Pancreas (tissue), 10 donors: ENCODE measurements at regions not wholly inside any gene's neighbourhood (a gene's known extent, or its start where the extent isn't known, plus 50 kb on each side); places are given as distances from the start of the nearest gene placed in this dataset.

Experiments used
- ATAC-seq, 4 donors: fragments of 200-7000 bp; cut with Tn5 transposase; one replicate each; pipeline versions ENCODE4 v1.8.0 to v1.9.1; 2020; ENCODE audit warnings: mild to moderate bottlenecking in 4 of 4, moderate library complexity in 4 of 4
- DNase-seq, 6 donors: peaks; one replicate each; pipeline ENCODE4 v3.0.0-alpha.2; 2020
- FAIRE-seq: peaks from 2 replicates; lab custom pipeline; 2012; peaks lifted over from hg19 to GRCh38; lab: Jason Lieb, UNC
- H3K27ac ChIP-seq, 4 donors: fragments of 200-600 bp; sonication (generic); 1 replicate in 3 of 4; 2 replicates in 1 of 4; pipeline versions ENCODE4 v1.5.0 to v1.8.0; 2020
- H3K27me3 ChIP-seq, 4 donors: fragments of 200-600 bp; one replicate each; pipeline ENCODE4 v1.8.0; 2021
- H3K36me3 ChIP-seq, 3 donors: fragments of 200-600 bp; sonication (generic) in 1 of 3; one replicate each; pipeline versions ENCODE4 v1.5.0 to v1.8.0; 2020 to 2021
- H3K4me1 ChIP-seq, 3 donors: fragments of 200-600 bp; one replicate each; pipeline ENCODE4 v1.8.0; 2021
- H3K4me3 ChIP-seq, 4 donors: fragments of 200-600 bp; sonication (generic) in 2 of 4; one replicate each; pipeline versions ENCODE4 v1.5.0 to v1.8.0; 2020 to 2021
- H3K9me3 ChIP-seq, 4 donors: fragments of 200-600 bp; one replicate each; pipeline ENCODE4 v1.8.0; 2021
- WGBS, 2 donors: extraction: QIAGEN DNeasy Blood & Tissue Kit; methylation state at CpG; one replicate each; pipeline ENCODE4 v1.1.7; 2013; 5-methylcytosine and 5-hydroxymethylcytosine counted together
- intact Hi-C, 3 donors: fragments of 100-400 bp; cut with DNase I; formaldehyde crosslinking; loops; one replicate each; pipeline versions ENCODE4 v1.11.1 to v1.14.2; 2022
- TF ChIP-seq, protein P1 (sequence below), 4 donors: fragments of 200-600 bp; sonication (generic) in 3 of 4; IDR thresholded peaks; one replicate each; pipeline versions ENCODE4 v1.5.0 to v1.8.0; 2021; ENCODE audit warnings: antibody characterized with exemption in 4 of 4
- donor health status: healthy with polysubstance abuse.
- donor health status: DM: no; HTN: no; CAD: no; lungs with moderate emphysema.
- donor health status: DM: no; HTN: no; CAD: no.
- donor health status: control.
- donor health status: control.
- donor health status: Bipolar disorder and iron deficiency.
- donor health status: DM: yes; HTN: yes; CAD: no.
- donor health status: DM: no; HTN: no; CAD: no.
- donor health status: DM: no; HTN: no; CAD: no.
- donor health status: DM: yes; HTN: yes; CAD: no.

- FAIRE-seq (peak; percentile 80), DNase-seq (peak in 1 of 6 donors; percentile 23), ATAC-seq (peak in 2 of 4 donors; percentile 3 to 15)
- H3K27ac ChIP-seq, result no peak overlapping the region
- peaks cover under 1 to 19% (median 17%) of the 10 kb centered on the region in 3 donors for H3K4me1 ChIP-seq
- TF ChIP-seq, protein P1, sequence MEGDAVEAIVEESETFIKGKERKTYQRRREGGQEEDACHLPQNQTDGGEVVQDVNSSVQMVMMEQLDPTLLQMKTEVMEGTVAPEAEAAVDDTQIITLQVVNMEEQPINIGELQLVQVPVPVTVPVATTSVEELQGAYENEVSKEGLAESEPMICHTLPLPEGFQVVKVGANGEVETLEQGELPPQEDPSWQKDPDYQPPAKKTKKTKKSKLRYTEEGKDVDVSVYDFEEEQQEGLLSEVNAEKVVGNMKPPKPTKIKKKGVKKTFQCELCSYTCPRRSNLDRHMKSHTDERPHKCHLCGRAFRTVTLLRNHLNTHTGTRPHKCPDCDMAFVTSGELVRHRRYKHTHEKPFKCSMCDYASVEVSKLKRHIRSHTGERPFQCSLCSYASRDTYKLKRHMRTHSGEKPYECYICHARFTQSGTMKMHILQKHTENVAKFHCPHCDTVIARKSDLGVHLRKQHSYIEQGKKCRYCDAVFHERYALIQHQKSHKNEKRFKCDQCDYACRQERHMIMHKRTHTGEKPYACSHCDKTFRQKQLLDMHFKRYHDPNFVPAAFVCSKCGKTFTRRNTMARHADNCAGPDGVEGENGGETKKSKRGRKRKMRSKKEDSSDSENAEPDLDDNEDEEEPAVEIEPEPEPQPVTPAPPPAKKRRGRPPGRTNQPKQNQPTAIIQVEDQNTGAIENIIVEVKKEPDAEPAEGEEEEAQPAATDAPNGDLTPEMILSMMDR (IDR thresholded peaks at IDR 0.05), result no peak
- no peaks in the 10 kb centered on the region for H3K36me3 ChIP-seq
- intact Hi-C loops, result no loop called here
- H3K4me3 ChIP-seq, result no peak overlapping the region
- no peaks in the 10 kb centered on the region for H3K27me3 ChIP-seq
- 76 to 79% methylated on average over 5 of the region's 5 CpGs for WGBS, 2 donors
- H3K9me3 ChIP-seq, result no peaks in the 10 kb centered on the region
Measured at GRCh38 chr7:94297397-94297838, 97.3 kb upstream of the COL1A2 start.

- Histone ChIP-seq H3K27me3 (no peaks in the 10 kb centered on the region), H3K4me3 (no peak overlapping the region), H3K4me1 (peaks cover 7 to 32% (median 30%) of the 10 kb centered on the region in 3 donors), H3K36me3 (no peaks in the 10 kb centered on the region), H3K9me3 (no peaks in the 10 kb centered on the region), H3K27ac (no peak overlapping the region)
- 73 to 84% methylated on average over 3 of the region's 3 CpGs for WGBS, 2 donors
- FAIRE-seq, result no peak
- DNase-seq, result no peak
- TF ChIP-seq, protein P1 (IDR thresholded peaks at IDR 0.05), result no peak
- no peak for ATAC-seq
- intact Hi-C loops, result no loop called here
Measured at GRCh38 chr7:94298943-94299342, 95.8 kb upstream of the COL1A2 start.

DNA sequence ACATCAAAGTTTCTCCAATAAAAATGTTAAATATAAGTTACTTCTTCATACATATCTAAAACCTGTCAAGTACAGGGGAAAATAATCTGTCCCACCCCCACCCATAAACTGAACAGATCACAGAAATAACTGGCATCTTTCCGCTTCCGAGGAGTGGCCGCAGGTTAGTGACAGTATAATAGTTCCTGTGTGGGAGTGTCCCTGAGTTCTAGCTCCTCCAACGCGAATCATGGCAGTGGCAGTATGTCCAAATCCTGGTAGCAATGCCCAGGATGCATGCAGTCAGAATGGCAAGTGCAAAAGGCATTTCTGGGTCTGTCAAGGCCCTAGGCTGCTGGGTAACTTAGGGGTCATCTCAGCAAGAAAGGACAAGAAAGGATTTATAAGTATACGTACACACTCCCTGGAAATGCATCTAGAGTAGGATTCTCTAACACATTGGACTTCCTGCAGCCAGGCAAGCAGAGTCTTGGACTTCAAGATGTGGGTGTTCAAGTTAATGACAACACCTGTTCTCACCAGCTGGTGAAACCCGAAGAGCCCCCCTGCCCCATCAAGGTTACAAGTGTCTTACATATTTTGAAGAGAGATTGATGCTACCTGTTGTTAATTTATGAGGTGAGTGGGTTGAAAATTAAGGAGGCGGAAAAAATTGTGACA lies 94.4 kb upstream of the COL1A2 start:
- Histone ChIP-seq H3K4me1 (peaks cover 7 to 32% (median 28%) of the 10 kb centered on the region in 3 donors), H3K36me3 (no peaks in the 10 kb centered on the region), H3K27ac (peak overlapping the region in 2 of 4 donors; percentile 8 to 66), H3K27me3 (no peaks in the 10 kb centered on the region), H3K9me3 (no peaks in the 10 kb centered on the region), H3K4me3 (no peak overlapping the region)
- ATAC-seq (no peak), DNase-seq (peak in 1 of 6 donors; percentile 8), FAIRE-seq (no peak)
- TF ChIP-seq, protein P1 (IDR thresholded peaks at IDR 0.05), result no peak
- intact Hi-C loops, result no loop called here
- 79 to 82% methylated on average over 8 of the region's 8 CpGs for WGBS, 2 donors

- TF ChIP-seq, protein P1 (IDR thresholded peaks at IDR 0.05), result peak in 1 of 4 donors; percentile 6
- FAIRE-seq (no peak), DNase-seq (peak; percentile 45 to 76 (median 65)), ATAC-seq (peak; percentile 95 to 98 (median 96))
- Histone ChIP-seq H3K4me3 (no peak overlapping the region), H3K36me3 (no peaks in the 10 kb centered on the region), H3K27ac (peak overlapping the region in 2 of 4 donors; percentile 66 to 72), H3K27me3 (no peaks in the 10 kb centered on the region), H3K9me3 (no peaks in the 10 kb centered on the region), H3K4me1 (peaks cover 7 to 26% (median 25%) of the 10 kb centered on the region in 3 donors)
- 40 to 41% methylated on average over 6 of the region's 6 CpGs for WGBS, 2 donors
- intact Hi-C loops, result no loop called here
Measured at GRCh38 chr7:94301024-94301586, 93.6 kb upstream of the COL1A2 start.

DNA sequence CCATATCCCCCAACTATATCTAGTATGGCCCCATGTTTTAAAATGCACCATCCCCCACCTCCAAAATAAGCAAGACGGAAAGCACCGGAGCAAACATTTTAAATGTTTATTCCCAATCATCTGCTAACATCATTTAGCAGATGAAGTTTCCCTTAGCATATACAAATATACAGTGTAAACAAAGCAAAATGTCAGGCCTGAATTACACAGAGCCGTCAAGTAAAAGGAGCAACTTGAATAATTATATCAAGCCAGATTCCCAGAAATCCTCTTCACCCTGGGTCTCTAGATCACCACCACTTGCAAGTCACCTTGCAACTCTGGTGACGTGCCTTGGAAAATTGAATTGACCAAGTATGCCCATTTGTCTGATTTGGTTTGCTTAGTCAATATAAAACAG lies 91.6 kb upstream of the COL1A2 start:
- TF ChIP-seq, protein P1 (IDR thresholded peaks at IDR 0.05), result no peak
- H3K36me3 ChIP-seq, result no peaks in the 10 kb centered on the region
- H3K4me1 ChIP-seq, result peaks cover 7 to 26% (median 25%) of the 10 kb centered on the region in 3 donors
- DNase-seq (no peak), ATAC-seq (no peak), FAIRE-seq (no peak)
- intact Hi-C loops, result no loop called here
- H3K4me3 ChIP-seq, result no peak overlapping the region
- WGBS, 2 donors, result 42 to 52% methylated on average over 4 of the region's 4 CpGs
- H3K9me3 ChIP-seq, result no peaks in the 10 kb centered on the region
- H3K27ac ChIP-seq, result no peak overlapping the region
- H3K27me3 ChIP-seq, result no peaks in the 10 kb centered on the region
